ENCODE measurements at regions not wholly inside any gene's neighbourhood (a gene's known extent, or its start where the extent isn't known, plus 50 kb on each side); places are given as distances from the start of the nearest gene placed in this dataset.

- Mint-ChIP-seq H3K27ac (ENCODE audit: unreplicated experiment) (no peak overlapping the region), H3K36me3 (ENCODE audit: low read depth) (no peaks in the 10 kb centered on the region), H3K27me3 (ENCODE audit: low read depth) (no peaks in the 10 kb centered on the region), H3K9me3 (peaks cover 2% of the 10 kb centered on the region), H3K4me3 (no peak overlapping the region), H3K4me1 (no peaks in the 10 kb centered on the region)
- no peak for DNase-seq (ENCODE audit: low read depth, low spot score)
- no peak for TF ChIP-seq CTCF (conservative IDR thresholded peaks at IDR 0.05)
Observed at GRCh38 chr4:12123707-12124106, 695.0 kb upstream of the HS3ST1 start.

GRCh38 chr4:12122316-12122715, 693.6 kb upstream of the HS3ST1 start:
- Mint-ChIP-seq H3K27me3 (ENCODE audit: low read depth) (no peaks in the 10 kb centered on the region), H3K9me3 (peaks cover 2% of the 10 kb centered on the region), H3K4me1 (no peaks in the 10 kb centered on the region), H3K4me3 (no peak overlapping the region), H3K27ac (ENCODE audit: unreplicated experiment) (no peak overlapping the region), H3K36me3 (ENCODE audit: low read depth) (no peaks in the 10 kb centered on the region)
- no peak for TF ChIP-seq CTCF (conservative IDR thresholded peaks at IDR 0.05)
- DNase-seq (ENCODE audit: low read depth, low spot score) = no peak

GRCh38 chr4:12120968-12121367, 692.3 kb upstream of the HS3ST1 start:
- H3K4me1 Mint-ChIP-seq = no peaks in the 10 kb centered on the region
- no peak overlapping the region for H3K4me3 Mint-ChIP-seq
- no peaks in the 10 kb centered on the region for H3K27me3 Mint-ChIP-seq (ENCODE audit: low read depth)
- no peak for DNase-seq (ENCODE audit: low read depth, low spot score)
- no peak for TF ChIP-seq CTCF (conservative IDR thresholded peaks at IDR 0.05)
- H3K9me3 Mint-ChIP-seq = peaks cover 2% of the 10 kb centered on the region
- no peak overlapping the region for H3K27ac Mint-ChIP-seq (ENCODE audit: unreplicated experiment)
- H3K36me3 Mint-ChIP-seq (ENCODE audit: low read depth) = no peaks in the 10 kb centered on the region

GRCh38 chr4:12118651-12119213, 690.0 kb upstream of the HS3ST1 start:
- no peak overlapping the region for H3K27ac Mint-ChIP-seq (ENCODE audit: unreplicated experiment)

GRCh38 chr4:12116009-12116552, 687.4 kb upstream of the HS3ST1 start:
- Mint-ChIP-seq H3K4me3 (no peak overlapping the region), H3K27me3 (ENCODE audit: low read depth) (no peaks in the 10 kb centered on the region), H3K4me1 (no peaks in the 10 kb centered on the region), H3K9me3 (peaks cover 13% of the 10 kb centered on the region), H3K27ac (ENCODE audit: unreplicated experiment) (no peak overlapping the region), H3K36me3 (ENCODE audit: low read depth) (peaks cover 4% of the 10 kb centered on the region)
- no peak for DNase-seq (ENCODE audit: low read depth, low spot score)
- no peak for TF ChIP-seq CTCF (conservative IDR thresholded peaks at IDR 0.05)

More at GRCh38 chr4:12118651-12119213, 690.0 kb upstream of the HS3ST1 start:
- H3K4me3 Mint-ChIP-seq = no peak overlapping the region
- peaks cover 9% of the 10 kb centered on the region for H3K9me3 Mint-ChIP-seq
- H3K4me1 Mint-ChIP-seq = no peaks in the 10 kb centered on the region
- no peaks in the 10 kb centered on the region for H3K27me3 Mint-ChIP-seq (ENCODE audit: low read depth)
- no peak for DNase-seq (ENCODE audit: low read depth, low spot score)
- no peak for TF ChIP-seq CTCF (conservative IDR thresholded peaks at IDR 0.05)
- no peaks in the 10 kb centered on the region for H3K36me3 Mint-ChIP-seq (ENCODE audit: low read depth)

Measured in neural crest cell (in vitro differentiated cells).